A549 (cell line): ENCODE measurements at regions not wholly inside any gene's neighbourhood (a gene's known extent, or its start where the extent isn't known, plus 50 kb on each side); places are given as distances from the start of the nearest gene placed in this dataset.

Source experiments
- ATAC-seq, 2 experiments: fragments of 200-7000 bp in 1 of 2; fragments of >200 bp in 1 of 2; cut with Nextera tagmentation in 1 of 2; cut with Tn5 transposase in 1 of 2; 3 replicates each; pipeline versions ENCODE4 v1.8.0 to v1.9.1; 2018 to 2020; ENCODE audit warnings: mild to moderate bottlenecking in 1 of 2, moderate library complexity in 1 of 2
- CTCF ChIA-PET: fragments of 300-600 bp; sonication (Branson Sonifier 250); formaldehyde crosslinking; extraction: SDS; loops from one replicate; lab custom pipeline; 2021; ENCODE audit warnings: antibody characterized with exemption, inconsistent platforms; lab: Yijun Ruan, JAX
- POLR2A ChIA-PET: fragments of 350-600 bp; formaldehyde crosslinking; extraction: SDS; loops from one replicate; lab custom pipeline; 2021; ENCODE audit warnings: antibody characterized with exemption, inconsistent platforms; lab: Yijun Ruan, JAX
- DNase-seq, 2 experiments: peaks; one replicate each; pipeline versions ENCODE4 v3.0.0 to v3.0.0-alpha.2; 2011 to 2016; ENCODE audit warnings: low read depth in 1 of 2, low spot score in 1 of 2
- FAIRE-seq: peaks from 2 replicates; lab custom pipeline; 2011; peaks lifted over from hg19 to GRCh38; lab: Jason Lieb, UNC
- H3K27ac ChIP-seq, 2 experiments: fragments of >200 bp; sonication (Bioruptor Twin); formaldehyde crosslinking; 3 replicates each; pipeline ENCODE4 v1.5.1; 2016 to 2017
- H3K4me1 ChIP-seq: fragments of >200 bp; sonication (Bioruptor Twin); formaldehyde crosslinking; 3 replicates; pipeline ENCODE4 v1.6.1; 2016
- H3K4me2 ChIP-seq: fragments of >200 bp; sonication (Bioruptor Twin); formaldehyde crosslinking; 3 replicates; pipeline ENCODE4 v1.6.1; 2016
- H3K4me3 ChIP-seq: fragments of >200 bp; sonication (Bioruptor Twin); formaldehyde crosslinking; 3 replicates; pipeline ENCODE4 v1.5.1; 2016
- H3K9me3 ChIP-seq: fragments of >200 bp; sonication (Bioruptor Twin); formaldehyde crosslinking; 3 replicates; pipeline ENCODE4 v1.6.1; 2016
- BHLHE40 ChIP-seq: IDR thresholded peaks from 2 replicates; pipeline ENCODE4 v1.6.1; 2012; ENCODE audit warnings: low read depth, low read length, inconsistent platforms
- CBX8 ChIP-seq: fragments of 200-600 bp; sonication (generic); IDR thresholded peaks from 2 replicates; pipeline ENCODE4 v1.6.1; 2016
- CHD2 ChIP-seq: fragments of 150-350 bp; IDR thresholded peaks from 2 replicates; pipeline ENCODE4 v1.6.1; 2014; ENCODE audit warnings: low read length; ENCODE audit not compliant: partially characterized antibody
- EHMT2 ChIP-seq: fragments of 200-600 bp; sonication (generic); IDR thresholded peaks from 2 replicates; pipeline ENCODE4 v1.6.1; 2016; ENCODE audit warnings: antibody characterized with exemption, low read depth, mild to moderate bottlenecking, moderate library complexity
- EP300 ChIP-seq, 2 experiments: fragments of >200 bp; sonication (Bioruptor Twin); formaldehyde crosslinking; IDR thresholded peaks; 2 replicates in 1 of 2; 3 replicates in 1 of 2; pipeline ENCODE4 v1.6.1; 2016 to 2017
- HDAC2 ChIP-seq: fragments of 200-600 bp; sonication (generic); IDR thresholded peaks from 2 replicates; pipeline ENCODE4 v1.6.1; 2016
- HEYL ChIP-seq: fragments of 250-450 bp; sonication (Bioruptor Pico); IDR thresholded peaks from 2 replicates; pipeline ENCODE4 v1.8.0; 2021; ENCODE audit warnings: mild to moderate bottlenecking, moderate library complexity
- HOXB13 ChIP-seq: fragments of 250-450 bp; sonication (Bioruptor Pico); IDR thresholded peaks from 2 replicates; pipeline ENCODE4 v1.5.0; 2020; ENCODE audit warnings: low read depth, mild to moderate bottlenecking, moderate library complexity
- MYC ChIP-seq: IDR thresholded peaks from 2 replicates; pipeline ENCODE4 v1.6.1; 2012; ENCODE audit warnings: mild to moderate bottlenecking, inconsistent platforms, low read length, improper control_type of control experiment, borderline replicate concordance
- NPAS2 ChIP-seq: fragments of 250-450 bp; sonication (Bioruptor Pico); IDR thresholded peaks from 2 replicates; pipeline ENCODE4 v1.8.0; 2022; ENCODE audit warnings: mild to moderate bottlenecking, moderate library complexity, borderline replicate concordance
- PHF8 ChIP-seq: fragments of 200-600 bp; sonication (generic); IDR thresholded peaks from 2 replicates; pipeline ENCODE4 v1.6.1; 2016; ENCODE audit warnings: low read depth, mild to moderate bottlenecking, antibody characterized with exemption, moderate library complexity, borderline replicate concordance
- POLR2AphosphoS2 ChIP-seq: conservative IDR thresholded peaks from 2 replicates; pipeline ENCODE4 v1.6.1; 2012; ENCODE audit warnings: low read length, improper control_type of control experiment, inconsistent platforms
- RARB ChIP-seq: fragments of 250-450 bp; sonication (Bioruptor Pico); IDR thresholded peaks from 2 replicates; pipeline ENCODE4 v1.8.0; 2021; ENCODE audit warnings: mild to moderate bottlenecking, moderate library complexity
- RCOR1 ChIP-seq: fragments of 150-350 bp; IDR thresholded peaks from 2 replicates; pipeline ENCODE4 v1.6.1; 2014; ENCODE audit warnings: antibody characterized with exemption, low read length, low read depth
- RNF2 ChIP-seq: fragments of 200-600 bp; sonication (generic); IDR thresholded peaks from 2 replicates; pipeline ENCODE4 v1.6.1; 2016; ENCODE audit warnings: low read depth, mild to moderate bottlenecking, antibody characterized with exemption, moderate library complexity, borderline replicate concordance
- TP53 ChIP-seq: fragments of 250-450 bp; sonication (Bioruptor Pico); IDR thresholded peaks from 2 replicates; pipeline ENCODE4 v1.5.0; 2021; ENCODE audit warnings: mild to moderate bottlenecking, moderate library complexity
- ZC3H11A ChIP-seq: fragments of 450-650 bp; IDR thresholded peaks from 2 replicates; pipeline ENCODE4 v1.6.1; 2014; ENCODE audit warnings: antibody characterized with exemption, mild to moderate bottlenecking
- ZSCAN20 ChIP-seq: fragments of 250-450 bp; sonication (Bioruptor Pico); IDR thresholded peaks from 2 replicates; pipeline ENCODE4 v1.8.0; 2022; ENCODE audit warnings: mild to moderate bottlenecking, moderate library complexity
- WGBS: methylation state at CpG from one replicate; pipeline ENCODE4 v1.1.6; 2017; ENCODE audit errors: missing lambda C conversion rate; 5-methylcytosine and 5-hydroxymethylcytosine counted together
- TF ChIP-seq, protein P1 (sequence below): fragments of 250-450 bp; sonication (Bioruptor Pico); IDR thresholded peaks from 2 replicates; pipeline ENCODE4 v1.5.0; 2021; ENCODE audit warnings: mild to moderate bottlenecking, moderate library complexity, borderline replicate concordance
- TF ChIP-seq, protein P2 (sequence below): fragments of 150-350 bp; IDR thresholded peaks from 2 replicates; pipeline ENCODE4 v1.6.1; 2014; ENCODE audit warnings: low read depth, mild to moderate bottlenecking, low read length
- TF ChIP-seq, protein P3 (sequence below): fragments of >200 bp; sonication (Bioruptor Twin); formaldehyde crosslinking; IDR thresholded peaks from 3 replicates; pipeline ENCODE4 v1.5.1; 2016
- TF ChIP-seq, protein P4 (sequence below): fragments of 250-450 bp; sonication (Bioruptor Pico); IDR thresholded peaks from 2 replicates; pipeline ENCODE4 v1.5.0; 2020; ENCODE audit warnings: low read depth, mild to moderate bottlenecking, moderate library complexity

DNA sequence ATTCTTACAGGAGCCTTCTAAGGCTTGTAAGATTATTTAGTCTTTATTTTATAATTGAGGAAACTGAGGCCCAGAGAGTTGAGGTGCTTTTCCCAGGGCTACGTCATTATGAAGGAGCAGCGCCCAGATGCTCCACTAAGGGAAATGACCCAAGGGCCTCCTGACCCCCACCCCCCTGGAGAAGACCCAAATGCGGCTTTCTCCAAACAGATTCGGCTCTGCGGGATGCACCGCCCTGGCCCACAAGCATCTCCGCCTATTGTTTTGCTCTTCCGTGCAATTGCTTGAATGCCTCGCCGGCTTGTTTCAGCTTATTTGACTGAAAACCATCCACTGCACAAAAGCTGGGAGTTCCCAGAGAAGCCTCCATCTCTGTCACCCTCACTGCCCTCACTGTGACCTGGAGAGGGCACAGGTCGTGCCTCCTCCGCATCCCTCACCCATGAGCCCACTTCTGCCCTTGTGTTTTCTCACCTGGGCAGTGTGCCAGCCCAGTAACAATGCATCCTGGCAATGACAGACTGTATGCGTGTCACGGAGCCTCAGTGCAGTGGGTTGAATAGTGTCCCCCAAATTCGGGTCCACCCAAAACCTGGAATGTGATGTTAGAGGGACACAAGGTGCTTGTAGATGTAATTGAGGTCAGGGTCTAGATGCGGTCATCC, 790.2 kb downstream of the TBC1D22A start:
- WGBS = 46% methylated on average over 15 of the region's 16 CpGs
- CTCF ChIA-PET = no interaction called here
- FAIRE-seq = no peak

DNA sequence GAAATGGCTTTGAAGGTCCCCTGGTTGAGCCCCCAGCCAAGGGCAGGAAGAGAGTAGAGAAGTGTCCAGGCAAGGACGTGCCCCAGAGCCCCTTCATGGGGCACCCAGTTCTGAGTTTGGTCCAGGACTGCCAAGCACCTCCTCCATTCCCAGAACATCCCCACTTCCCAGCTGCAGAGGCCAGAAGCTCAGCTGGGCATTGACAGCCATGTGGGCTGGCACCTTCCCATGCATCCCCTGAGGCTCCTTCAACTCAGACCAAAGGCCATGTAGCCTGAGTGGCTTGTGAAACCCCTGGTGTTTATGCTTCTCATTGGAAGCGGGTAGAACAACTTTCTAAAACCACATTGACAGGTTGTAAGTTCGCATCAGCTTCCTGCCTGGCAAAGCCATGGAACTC, 789.6 kb downstream of the TBC1D22A start:
- DNase-seq = no peak
- H3K4me1 ChIP-seq = no peaks in the 10 kb centered on the region
- no peak overlapping the region for H3K27ac ChIP-seq
- no peak overlapping the region for H3K4me2 ChIP-seq
- no peak overlapping the region for H3K4me3 ChIP-seq
- no peak for ATAC-seq
- ChIA-PET CTCF (no interaction called here), POLR2A (no interaction called here)
- no peak for FAIRE-seq
- no peaks in the 10 kb centered on the region for H3K9me3 ChIP-seq
- WGBS = 19% methylated on average over 3 of the region's 3 CpGs
- TF ChIP-seq RCOR1 = no peak
- TF ChIP-seq HDAC2 = no peak
- no peak for TF ChIP-seq POLR2AphosphoS2
- TF ChIP-seq, protein P1, sequence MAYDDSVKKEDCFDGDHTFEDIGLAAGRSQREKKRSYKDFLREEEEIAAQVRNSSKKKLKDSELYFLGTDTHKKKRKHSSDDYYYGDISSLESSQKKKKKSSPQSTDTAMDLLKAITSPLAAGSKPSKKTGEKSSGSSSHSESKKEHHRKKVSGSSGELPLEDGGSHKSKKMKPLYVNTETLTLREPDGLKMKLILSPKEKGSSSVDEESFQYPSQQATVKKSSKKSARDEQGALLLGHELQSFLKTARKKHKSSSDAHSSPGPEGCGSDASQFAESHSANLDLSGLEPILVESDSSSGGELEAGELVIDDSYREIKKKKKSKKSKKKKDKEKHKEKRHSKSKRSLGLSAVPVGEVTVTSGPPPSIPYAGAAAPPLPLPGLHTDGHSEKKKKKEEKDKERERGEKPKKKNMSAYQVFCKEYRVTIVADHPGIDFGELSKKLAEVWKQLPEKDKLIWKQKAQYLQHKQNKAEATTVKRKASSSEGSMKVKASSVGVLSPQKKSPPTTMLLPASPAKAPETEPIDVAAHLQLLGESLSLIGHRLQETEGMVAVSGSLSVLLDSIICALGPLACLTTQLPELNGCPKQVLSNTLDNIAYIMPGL (CRISPR knock-in tag) = no peak
- no peak for TF ChIP-seq EP300 (IDR thresholded peaks at IDR 0.05)
- TF ChIP-seq, protein P2, sequence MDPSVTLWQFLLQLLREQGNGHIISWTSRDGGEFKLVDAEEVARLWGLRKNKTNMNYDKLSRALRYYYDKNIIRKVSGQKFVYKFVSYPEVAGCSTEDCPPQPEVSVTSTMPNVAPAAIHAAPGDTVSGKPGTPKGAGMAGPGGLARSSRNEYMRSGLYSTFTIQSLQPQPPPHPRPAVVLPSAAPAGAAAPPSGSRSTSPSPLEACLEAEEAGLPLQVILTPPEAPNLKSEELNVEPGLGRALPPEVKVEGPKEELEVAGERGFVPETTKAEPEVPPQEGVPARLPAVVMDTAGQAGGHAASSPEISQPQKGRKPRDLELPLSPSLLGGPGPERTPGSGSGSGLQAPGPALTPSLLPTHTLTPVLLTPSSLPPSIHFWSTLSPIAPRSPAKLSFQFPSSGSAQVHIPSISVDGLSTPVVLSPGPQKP = no peak
- no peak for TF ChIP-seq NPAS2 (CRISPR knock-in tag)
- TF ChIP-seq, protein P3, sequence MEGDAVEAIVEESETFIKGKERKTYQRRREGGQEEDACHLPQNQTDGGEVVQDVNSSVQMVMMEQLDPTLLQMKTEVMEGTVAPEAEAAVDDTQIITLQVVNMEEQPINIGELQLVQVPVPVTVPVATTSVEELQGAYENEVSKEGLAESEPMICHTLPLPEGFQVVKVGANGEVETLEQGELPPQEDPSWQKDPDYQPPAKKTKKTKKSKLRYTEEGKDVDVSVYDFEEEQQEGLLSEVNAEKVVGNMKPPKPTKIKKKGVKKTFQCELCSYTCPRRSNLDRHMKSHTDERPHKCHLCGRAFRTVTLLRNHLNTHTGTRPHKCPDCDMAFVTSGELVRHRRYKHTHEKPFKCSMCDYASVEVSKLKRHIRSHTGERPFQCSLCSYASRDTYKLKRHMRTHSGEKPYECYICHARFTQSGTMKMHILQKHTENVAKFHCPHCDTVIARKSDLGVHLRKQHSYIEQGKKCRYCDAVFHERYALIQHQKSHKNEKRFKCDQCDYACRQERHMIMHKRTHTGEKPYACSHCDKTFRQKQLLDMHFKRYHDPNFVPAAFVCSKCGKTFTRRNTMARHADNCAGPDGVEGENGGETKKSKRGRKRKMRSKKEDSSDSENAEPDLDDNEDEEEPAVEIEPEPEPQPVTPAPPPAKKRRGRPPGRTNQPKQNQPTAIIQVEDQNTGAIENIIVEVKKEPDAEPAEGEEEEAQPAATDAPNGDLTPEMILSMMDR = no peak
- no peak for TF ChIP-seq CBX8
- no peak for TF ChIP-seq RARB (CRISPR knock-in tag)
- TF ChIP-seq EHMT2 = no peak
- no peak for TF ChIP-seq MYC
- no peak for TF ChIP-seq BHLHE40
- TF ChIP-seq CHD2 = no peak
- TF ChIP-seq RNF2 = no peak
- TF ChIP-seq HEYL (CRISPR knock-in tag) = no peak
- no peak for TF ChIP-seq PHF8
- TF ChIP-seq ZSCAN20 (CRISPR knock-in tag) = no peak
- no peak for TF ChIP-seq HOXB13

More for the DNA sequence above, 790.2 kb downstream of the TBC1D22A start:
- Histone ChIP-seq H3K9me3 (no peaks in the 10 kb centered on the region), H3K4me1 (no peaks in the 10 kb centered on the region), H3K4me2 (no peak overlapping the region), H3K27ac (no peak overlapping the region), H3K4me3 (no peak overlapping the region)
- ATAC-seq (no peak), DNase-seq (no peak)
- POLR2A ChIA-PET = no interaction called here
- TF ChIP-seq, protein P4, sequence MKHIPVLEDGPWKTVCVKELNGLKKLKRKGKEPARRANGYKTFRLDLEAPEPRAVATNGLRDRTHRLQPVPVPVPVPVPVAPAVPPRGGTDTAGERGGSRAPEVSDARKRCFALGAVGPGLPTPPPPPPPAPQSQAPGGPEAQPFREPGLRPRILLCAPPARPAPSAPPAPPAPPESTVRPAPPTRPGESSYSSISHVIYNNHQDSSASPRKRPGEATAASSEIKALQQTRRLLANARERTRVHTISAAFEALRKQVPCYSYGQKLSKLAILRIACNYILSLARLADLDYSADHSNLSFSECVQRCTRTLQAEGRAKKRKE (CRISPR knock-in tag) = no peak
- TF ChIP-seq TP53 (CRISPR knock-in tag) (no peak), ZC3H11A (no peak), MYC (no peak)
